ENCODE measurements at regions not wholly inside any gene's neighbourhood (a gene's known extent, or its start where the extent isn't known, plus 50 kb on each side); places are given as distances from the start of the nearest gene placed in this dataset.
"Not testable (repeated sequence)": the region's sequence is repeated elsewhere in the genome, so short reads cannot be mapped to it uniquely, and the experiment has no call there.

GRCh38 chr13:55583953-55584593, 1556.6 kb upstream of the PRR20A start:
- no peak for DNase-seq

DNA sequence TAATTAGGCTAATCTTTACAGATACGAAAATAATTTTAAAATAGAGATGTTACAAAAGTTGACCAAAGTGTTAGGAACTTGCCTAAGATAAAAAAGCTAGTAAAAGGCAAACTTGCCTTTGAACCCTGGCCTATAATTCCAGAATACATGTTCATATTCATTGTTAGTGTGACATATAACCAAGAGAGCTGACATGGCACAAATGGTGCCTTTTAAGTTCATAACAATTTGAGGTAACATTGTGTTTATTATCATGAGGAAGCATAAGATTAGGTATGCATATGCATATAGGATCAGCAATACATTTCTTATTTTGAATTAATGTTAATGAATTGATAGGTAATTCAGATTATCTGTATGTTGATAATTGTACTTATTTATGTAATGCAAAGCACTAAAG, 1537.9 kb upstream of the PRR20A start:
- DNase-seq, result no peak

- DNase-seq, result no peak
Measured at GRCh38 chr13:55606045-55606665, 1534.6 kb upstream of the PRR20A start.

DNA sequence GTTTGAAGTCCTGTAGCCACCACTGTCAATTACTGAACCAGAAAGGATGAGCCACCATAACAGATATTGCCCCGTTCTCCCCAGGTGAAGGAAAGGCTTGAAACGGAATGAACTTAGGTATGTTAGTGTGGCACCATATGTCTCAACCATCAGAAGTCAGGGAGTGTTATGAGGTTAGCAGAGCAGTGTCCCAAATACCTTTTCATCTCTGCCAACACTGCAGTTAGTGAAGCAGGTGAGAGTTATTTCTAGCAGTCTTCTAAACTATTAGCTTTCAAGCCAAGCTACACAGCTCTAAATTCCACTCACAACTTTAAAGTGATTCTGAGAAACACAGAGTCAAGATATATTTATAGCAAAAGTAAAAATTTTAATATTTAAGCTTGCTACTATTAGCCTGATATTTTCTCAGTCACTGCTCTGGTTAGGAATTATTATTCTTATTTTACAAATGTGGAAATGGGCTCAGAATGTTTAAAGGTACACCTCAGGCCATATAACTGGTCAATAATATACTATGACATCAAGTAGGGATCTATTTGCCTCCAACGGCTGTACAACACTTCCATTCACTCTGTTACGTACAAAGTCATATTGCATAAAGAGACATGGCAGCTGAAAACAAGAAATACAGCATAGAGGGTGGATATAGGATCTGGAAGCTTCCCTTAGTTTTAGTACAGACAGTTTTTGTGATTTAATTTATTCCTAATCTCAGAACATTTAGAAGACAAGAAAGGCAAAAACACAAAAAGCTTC, 1527.1 kb upstream of the PRR20A start:
- DNase-seq, result no peak

- no peak for DNase-seq
Measured at GRCh38 chr13:55615081-55615480, 1525.6 kb upstream of the PRR20A start.

DNA sequence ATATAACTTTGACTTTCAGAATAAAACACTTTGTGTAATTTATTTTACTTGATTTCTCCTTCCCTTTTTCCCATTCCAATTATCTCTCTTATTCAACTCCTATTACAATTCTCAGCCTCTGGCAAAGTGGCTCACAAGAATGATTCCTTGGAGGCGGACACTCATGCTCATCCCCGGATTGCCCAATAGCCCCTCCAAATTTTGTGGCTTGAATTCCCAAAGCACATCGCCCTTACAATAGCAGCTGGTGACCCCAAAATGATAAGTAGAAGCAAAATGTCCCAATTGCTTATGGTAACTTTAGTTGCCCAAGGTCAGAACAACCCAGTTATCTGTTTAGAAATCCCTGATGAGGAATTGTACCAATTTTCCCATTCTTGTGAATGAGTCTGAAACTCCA, 1523.5 kb upstream of the PRR20A start:
- no peak for DNase-seq

DNA sequence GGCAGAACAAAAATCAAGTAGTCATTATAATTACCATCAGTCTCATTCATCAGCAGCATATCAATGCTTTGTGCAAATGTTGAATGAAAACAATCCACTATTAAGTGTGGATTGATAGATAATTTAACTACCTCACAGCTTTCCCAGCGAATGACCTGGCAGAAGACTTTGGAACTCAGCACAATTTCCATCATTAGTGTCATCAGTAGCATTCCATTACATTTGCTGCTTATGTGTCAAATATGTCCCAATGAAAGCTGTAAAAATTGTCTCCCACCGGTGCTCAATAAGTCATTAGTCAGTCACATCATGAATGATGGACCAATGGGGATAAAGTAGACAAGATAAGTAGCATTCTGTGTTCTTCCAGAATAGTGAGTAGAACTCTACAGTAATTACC, 1513.5 kb upstream of the PRR20A start:
- DNase-seq, result no peak

DNA sequence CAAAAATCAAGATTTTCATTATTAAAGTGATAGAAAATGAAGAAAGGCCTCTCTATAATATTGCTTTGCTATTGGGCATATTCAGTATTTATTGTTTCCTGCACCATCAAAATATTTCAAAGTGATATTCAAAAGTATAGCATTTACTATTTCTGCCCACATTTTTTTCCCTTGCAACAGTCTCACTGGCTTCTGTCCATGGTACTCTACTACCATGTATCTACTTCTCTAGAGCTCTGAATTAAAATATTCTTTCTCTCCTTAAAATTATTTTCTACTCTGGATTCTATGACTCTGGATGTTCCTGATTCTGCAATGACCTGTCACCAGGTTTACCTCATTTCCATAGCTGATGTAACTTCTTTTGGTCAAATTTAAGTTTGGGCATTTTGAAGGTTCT, 1508.3 kb upstream of the PRR20A start:
- DNase-seq, result no peak

GRCh38 chr13:55649485-55649884, 1491.2 kb upstream of the PRR20A start:
- no peak for DNase-seq

GRCh38 chr13:55652657-55653056, 1488.1 kb upstream of the PRR20A start:
- DNase-seq, result no peak

DNA sequence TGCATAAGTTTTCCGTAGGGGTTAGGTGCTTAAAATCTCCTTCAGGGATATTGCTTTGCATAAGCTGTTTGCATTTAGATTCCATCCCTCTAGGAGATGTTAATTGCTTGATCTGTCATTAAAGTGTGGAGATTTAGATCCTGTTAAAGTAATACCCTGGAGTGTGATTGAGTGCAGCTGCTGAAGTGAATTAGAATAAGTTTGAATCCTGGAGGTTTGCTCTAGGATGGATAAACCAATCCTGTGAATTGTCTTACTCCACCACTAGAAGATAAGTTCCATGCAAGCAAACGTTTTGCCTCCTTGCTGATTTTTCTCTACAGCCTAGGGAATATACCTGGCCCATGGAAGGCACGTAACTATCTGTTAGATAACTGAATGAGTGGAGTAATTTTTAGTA, 1487.2 kb upstream of the PRR20A start:
- no peak for DNase-seq

DNA sequence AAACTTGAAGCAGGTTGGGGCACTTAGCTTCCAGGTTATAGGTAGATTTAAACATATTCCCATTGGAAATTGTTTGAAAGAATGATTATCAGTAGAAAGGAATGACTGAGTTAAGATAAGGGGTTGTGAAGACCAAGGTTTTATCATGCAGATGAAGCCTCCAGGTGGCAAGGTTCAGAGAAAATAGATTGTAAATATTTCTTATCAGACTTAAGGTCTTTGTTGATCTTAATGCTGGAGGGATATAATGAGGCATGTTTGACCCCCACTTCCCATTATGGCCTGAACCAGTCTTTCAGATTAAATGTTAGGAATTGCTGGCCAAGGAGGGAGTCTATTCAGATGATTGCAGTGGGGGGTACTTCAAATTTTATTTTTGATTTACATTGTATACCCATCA, 1486.5 kb upstream of the PRR20A start:
- no peak for DNase-seq

GRCh38 chr13:55660264-55660663, 1480.5 kb upstream of the PRR20A start:
- not testable (repeated sequence) for DNase-seq

- no peak for DNase-seq
Measured at GRCh38 chr13:55660851-55661250, 1479.9 kb upstream of the PRR20A start.

DNA sequence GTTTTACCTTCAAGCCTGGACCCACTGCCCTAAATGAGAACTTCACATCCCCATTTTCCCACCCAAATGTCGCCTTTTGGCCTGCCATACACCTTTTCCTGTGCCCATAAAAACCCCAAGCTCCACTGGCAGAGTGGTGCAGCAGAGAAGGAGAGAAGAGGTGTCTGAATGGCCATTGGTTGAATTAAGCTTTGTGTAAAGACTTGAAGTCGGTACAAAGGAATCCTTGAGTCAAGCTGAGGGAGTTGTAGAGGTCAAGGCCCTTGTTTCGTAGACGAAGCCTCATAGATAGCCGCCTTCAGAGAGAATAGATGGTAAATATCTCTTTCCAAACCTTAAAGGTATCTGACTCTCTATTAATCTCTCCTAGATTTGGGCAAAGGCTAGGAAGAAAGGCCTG, 1479.2 kb upstream of the PRR20A start:
- DNase-seq, result no peak

DNA sequence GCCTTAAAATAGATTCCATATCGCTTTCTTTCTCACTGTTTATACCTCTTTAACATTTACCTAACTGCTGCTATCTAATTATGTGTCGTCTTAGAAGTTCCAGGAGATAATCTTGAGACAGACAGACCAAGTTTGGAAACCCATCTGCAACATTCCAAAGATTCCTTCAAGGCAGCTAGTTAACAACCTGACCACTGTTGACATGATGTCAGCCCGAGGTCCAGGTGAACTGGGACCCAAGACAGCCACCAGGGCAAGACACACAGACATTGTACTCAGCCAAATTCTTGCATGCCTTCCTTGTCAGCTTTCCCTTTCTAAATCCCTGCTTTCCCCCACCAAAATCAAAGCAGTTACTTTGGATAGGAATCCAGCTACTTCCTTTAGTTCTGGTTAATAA, 1476.5 kb upstream of the PRR20A start:
- DNase-seq, result no peak

GRCh38 chr13:55669051-55669450, 1471.7 kb upstream of the PRR20A start:
- no peak for DNase-seq

GRCh38 chr13:55673910-55674309, 1466.8 kb upstream of the PRR20A start:
- DNase-seq, result no peak

DNA sequence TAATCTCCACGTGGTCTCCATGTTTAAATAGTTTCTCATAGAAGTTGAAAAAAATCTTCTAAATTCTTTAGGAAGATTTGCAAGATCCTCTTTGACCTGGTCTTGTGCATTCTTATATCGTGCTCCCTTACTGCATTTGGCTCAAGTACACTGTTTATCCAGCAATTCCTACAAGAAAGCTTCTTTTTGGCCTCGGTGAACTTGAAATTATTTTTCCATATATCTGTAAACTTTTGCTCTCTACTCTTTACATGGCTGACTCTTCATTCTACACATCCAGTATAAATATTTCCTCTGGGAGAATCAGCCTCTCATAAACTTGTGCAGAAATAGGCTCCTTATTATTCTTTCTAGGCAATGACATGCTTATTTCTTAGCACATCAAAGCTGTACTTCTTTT, 1457.9 kb upstream of the PRR20A start:
- DNase-seq, result no peak

DNA sequence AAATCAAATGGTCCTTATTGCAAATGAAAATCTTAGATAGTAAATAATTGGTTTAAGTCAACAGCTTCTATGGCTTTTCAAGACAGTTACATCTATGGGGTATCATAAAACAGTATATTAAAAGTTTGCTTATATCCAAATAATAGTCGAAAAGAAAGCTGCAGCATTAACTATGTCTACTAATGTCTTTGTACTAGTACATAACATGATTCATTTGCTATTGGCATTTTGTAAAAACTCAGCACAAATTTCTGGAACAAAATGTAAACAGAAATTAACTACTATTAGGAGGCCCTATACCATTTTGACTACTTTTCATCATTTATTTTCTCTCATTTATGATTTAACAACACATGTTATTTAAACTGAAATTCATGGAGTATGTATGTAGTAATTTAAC, 1435.2 kb upstream of the PRR20A start:
- no peak for DNase-seq

DNA sequence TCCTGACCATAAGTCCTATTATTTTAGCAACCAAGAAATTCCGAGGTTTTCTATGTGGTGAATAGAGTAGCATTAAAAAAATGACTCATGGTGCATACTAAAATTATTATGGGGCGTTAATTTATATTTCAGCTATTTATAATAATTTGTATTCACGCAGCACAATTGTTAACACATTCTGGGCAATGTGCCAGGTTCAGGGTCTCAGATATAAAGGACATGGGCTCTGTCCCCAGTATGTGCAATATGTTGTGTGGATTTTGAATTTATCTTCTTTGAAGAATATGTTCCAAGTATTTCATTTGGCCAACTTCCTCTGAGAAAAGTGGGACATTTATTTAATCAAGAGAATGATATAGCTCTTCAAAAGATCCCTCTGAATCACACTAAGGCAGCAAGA, 1434.7 kb upstream of the PRR20A start:
- no peak for DNase-seq

DNA sequence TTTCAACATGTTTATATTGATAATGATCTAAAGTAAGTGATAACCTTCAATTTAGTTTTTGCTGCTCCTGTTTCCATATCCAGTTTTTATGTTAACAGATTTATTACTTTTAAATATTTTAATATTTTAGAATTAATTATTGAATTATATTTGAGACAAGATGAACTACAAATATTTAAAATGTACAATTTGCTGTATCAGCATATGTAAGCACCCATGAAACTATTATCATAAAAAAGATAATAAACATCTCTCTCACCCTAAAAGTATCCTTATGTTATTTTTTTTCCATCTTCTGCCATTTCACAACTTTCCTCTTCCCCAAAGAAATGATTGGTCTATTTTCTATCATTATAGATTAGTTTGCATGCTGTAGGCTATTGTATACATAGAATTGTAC, 1426.6 kb upstream of the PRR20A start:
- DNase-seq, result no peak

DNA sequence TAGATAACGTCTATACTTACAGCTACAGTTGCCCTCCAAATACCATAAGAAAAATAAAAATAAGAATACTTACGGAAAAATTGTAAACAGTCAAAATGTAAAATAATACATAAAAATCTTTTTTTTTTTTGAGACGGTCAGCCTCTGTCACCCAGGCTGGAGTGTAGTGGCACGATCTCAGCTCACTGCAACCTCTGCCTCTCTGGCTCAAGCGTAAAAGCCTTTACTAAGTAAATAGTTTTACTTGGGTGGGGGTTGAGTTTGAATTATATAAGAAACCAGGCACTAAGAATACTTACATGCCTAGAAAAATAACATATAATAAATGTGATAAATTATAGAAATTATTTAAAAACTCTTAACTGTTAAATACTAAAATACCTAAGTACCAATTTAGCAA, 1413.0 kb upstream of the PRR20A start:
- DNase-seq, result no peak

DNA sequence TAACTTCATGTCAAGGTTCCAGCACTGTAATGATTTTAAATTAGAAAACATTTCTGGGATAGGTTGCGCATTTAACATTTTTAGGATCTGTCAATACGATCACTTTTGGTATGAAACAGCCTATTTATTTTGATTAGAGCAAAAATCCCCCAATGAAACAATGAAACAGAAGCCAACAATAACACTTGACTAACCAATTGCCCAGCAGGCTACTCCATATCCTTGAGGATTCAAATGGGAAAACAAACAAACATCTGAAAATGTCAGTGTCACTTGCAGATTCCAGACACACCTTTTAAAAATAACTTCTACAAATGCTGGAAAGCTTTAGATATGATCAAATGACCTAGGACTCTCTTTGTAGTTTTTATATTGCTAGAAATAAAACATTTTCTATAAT, 1412.5 kb upstream of the PRR20A start:
- DNase-seq, result no peak

- DNase-seq, result no peak
Measured at GRCh38 chr13:55745828-55746227, 1394.9 kb upstream of the PRR20A start.
